GM21526 (cell line): ENCODE measurements at regions not wholly inside any gene's neighbourhood (a gene's known extent, or its start where the extent isn't known, plus 50 kb on each side); places are given as distances from the start of the nearest gene placed in this dataset.

Experiments used
- ATAC-seq: cut with Tn5 transposase; IDR thresholded peaks from one replicate; pipeline ENCODE4 v1.9.1; 2021; ENCODE audit warnings: moderate library complexity; ENCODE audit not compliant: unreplicated experiment, low FRiP score

DNA sequence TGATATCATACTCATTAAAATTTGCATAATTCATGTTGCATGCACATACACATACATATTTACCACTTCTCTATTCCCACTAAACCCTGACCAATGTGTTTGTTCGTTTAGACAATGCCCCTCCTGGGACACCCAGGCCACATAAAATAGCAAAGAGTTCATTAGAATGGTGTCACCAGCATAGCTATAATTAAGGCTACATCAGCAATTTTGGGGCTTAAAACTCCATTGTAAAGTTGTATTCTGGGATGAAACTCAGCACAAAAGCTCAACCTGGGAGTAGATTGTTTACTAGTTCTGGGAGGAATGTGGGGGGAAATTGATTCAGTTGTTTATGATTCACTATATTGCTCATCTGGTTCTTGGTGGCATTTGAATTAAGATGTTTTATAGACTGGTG lies 522.2 kb upstream of the SUCLG2 start:
- ATAC-seq, result no peak

DNA sequence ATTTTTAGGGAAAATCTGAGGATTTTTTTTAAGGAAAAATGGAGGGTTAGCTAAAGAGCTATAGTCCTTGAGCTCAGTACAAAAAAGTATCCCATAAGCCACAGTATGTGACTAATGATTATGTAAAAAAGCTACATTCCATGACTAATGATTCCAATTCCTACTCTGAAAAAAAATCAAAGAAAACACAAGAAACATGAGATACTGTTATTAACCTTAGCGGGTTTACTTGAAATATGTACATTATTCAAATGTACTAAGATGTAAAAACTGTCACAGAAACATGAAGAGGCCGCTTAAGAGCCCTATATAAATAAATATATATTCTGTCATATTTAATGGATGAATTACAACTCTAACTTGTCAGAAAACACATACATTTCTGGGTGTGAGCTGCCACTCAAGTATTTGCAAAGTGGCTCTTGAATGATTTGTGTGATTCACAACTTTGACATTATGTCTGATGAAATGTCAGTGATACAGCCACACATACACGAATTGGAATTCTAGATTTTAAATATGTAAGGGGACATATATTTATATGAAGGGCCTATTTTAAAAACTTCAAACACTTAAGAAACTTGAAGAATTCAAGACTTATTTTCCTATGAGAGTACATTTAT lies 518.7 kb upstream of the SUCLG2 start:
- no peak for ATAC-seq

DNA sequence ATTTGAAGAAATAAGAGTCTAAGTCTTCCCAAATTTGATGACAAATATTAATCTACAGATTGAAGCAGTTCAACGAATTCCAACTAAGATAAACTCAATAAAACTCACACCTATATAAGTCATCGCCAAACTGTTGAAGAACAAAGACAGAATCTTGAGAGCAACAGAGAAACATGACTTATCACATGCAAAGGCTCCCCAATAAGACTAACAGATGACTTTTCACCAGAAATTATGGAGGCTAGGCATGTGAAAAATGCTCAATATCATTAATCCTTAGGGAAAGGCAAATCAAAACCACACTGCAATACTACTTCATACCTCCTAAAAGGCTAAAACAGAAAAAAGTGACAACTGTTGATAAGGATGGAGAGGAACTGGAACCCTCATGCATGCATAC lies 517.6 kb upstream of the SUCLG2 start:
- no peak for ATAC-seq

DNA sequence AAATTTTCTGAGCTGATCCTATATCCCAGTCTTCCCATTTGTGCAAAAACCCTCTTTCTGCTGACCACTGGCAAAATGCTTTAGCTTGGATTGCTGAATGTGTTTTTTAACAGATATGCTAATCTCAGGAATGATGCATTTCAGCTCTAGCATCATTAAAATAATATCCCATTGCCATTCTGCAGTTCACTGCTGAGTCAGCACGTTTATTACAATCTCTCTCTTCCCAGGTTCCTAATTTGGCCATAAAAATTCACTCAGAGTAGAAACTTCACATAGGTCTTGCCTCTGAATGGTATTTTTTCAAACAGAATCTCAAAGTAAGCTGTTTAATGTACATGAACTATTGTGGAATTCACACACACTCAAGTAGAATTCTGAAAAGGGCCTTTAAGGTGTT lies 509.6 kb upstream of the SUCLG2 start:
- ATAC-seq, result no peak

DNA sequence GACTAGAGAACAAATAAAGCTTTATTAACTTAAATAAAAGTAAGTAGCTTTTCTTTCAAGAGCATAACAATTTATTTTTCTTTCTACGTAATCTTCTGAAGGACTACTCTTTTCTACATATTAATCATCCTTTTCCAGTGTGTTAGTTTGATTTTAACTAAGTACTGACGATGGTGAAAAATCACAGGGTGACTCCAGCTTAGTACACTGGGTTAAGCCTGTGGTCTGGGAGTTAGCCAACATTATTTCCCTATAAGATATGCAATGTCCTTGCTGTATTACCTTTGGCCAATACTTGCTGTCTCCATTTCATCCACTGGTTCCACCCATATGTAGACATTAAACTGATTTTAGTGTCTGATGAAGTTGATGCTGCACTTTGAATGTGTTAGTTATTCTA lies 508.6 kb upstream of the SUCLG2 start:
- no peak for ATAC-seq

DNA sequence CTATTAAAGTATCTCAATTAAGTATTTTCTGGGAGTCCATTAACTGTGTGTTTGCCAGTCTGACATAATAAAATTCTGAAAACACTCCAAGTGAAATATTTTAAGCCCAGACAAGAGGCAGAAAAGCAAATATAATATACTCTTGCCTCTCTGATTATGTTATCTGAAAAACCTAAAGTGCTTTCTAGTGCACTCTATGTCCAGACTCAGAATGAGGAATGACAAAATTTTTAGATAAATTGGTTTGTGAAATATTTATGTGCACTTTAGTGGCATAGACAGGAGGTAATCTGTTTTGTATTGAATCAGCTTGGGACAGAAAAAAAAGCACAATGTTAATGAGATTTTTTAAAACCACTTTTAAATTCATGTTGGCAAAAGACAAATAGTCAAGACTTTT lies 508.2 kb upstream of the SUCLG2 start:
- no peak for ATAC-seq

DNA sequence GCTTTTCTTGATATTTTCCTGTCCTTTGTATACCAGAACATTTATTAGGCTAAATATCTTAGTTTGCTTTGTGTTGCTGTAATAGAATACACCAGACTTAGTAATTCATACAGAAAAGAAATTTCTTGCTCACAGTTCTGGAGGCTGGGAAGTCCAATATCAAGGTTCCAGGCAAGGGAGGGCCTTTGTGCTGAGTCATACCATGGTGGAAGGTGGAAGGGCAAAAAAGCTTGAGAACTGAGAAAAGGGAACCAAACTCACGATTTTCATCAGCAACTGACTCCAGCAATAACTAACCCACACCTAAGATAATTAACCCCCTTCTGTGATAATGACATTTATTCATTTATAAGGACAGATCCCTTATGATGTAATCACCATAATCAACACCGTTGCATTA lies 496.9 kb upstream of the SUCLG2 start:
- ATAC-seq, result no peak

DNA sequence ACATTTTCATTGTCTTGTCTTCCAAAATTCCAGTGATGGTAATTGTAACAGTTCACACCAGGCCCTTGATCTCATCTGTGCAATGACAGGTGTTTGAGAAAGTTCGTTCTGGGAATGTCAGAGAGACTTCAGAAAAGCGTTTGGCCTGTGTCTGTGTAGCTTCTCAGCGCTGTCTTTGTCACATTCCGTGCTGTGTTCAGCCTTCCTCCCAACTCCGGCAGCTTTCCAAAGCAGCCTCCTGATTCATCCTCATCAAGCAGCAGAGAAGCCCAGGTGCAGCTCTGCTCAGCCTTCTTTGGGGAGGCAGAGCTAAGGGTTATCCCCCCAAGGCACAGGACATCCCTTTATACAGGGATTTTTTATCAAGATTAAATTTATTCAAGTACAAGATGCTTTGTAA lies 494.0 kb upstream of the SUCLG2 start:
- no peak for ATAC-seq

DNA sequence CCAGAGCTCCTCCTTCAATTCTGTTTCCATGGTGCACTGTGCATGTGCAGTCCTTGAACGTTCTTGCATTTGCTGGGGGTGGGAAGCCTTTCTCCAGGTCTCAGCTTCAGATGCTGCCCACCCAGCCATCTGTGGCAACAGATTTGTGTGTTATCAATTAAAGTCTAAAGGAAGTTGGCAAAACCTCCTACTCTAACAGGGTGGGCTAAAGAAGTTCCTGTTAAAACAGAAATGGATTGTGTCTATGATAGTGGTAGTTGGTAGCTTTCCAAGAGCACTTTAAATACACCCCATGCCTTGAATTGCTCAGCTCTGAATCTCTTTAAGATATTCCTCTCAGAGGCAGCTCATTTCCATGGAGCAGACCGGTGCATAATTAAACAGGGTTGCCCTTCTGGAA lies 488.0 kb upstream of the SUCLG2 start:
- ATAC-seq, result no peak

DNA sequence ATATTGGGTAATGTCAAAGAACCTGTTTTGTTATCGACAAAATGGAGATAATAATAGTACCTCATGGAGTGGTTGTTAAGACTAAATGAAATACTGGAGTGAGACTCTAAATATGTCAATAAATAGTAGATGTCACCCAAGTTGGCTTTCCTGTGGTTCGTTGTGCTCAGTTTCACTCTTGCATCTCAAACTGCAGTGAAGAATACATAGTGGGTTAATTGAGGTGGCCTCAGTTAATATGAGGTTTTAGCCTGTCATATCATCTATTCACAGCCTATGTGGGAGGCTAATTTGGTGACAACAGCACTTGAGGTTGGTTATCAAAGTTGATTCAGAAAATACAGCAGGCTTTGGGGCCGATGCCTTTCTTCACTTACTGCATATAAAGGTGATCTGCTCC lies 485.5 kb upstream of the SUCLG2 start:
- ATAC-seq, result no peak

DNA sequence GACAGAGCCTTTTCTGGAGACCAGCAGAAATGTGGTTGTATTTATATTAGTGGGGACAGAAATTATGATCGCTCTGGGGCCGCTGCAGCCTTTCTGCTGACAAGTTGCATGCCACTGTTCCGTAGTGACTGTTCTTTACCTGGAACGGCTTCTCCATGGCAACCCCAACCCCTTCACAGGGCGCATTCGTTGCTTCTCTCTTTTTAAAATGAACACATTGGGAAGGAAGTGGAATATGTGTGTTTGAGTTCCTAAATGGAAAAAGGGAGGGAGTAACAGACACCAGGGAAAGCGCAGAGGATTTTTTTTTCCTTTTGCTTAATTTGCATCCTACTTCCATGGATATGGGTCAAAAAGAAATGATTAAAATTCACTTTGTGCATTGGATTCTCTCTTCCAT lies 482.0 kb upstream of the SUCLG2 start:
- ATAC-seq, result no peak

DNA sequence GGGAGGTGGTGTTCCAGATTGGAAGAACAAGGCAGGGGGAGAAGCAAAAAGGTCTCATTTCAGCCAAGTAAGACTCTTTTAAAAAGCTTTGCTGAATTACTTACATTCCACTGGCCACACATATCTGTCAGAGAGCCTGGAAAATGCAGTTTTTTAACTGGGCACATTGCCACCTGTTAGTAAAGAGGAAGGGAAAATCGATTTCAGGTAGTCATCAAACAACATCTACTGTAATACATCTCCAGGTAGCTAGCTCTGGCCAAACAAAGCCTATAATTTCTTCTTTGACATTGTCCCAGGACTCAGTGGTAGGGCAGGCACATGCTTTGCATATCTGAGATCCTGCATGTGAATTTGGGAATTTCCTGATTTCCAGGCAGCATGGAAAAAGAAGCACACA lies 480.7 kb upstream of the SUCLG2 start:
- no peak for ATAC-seq

DNA sequence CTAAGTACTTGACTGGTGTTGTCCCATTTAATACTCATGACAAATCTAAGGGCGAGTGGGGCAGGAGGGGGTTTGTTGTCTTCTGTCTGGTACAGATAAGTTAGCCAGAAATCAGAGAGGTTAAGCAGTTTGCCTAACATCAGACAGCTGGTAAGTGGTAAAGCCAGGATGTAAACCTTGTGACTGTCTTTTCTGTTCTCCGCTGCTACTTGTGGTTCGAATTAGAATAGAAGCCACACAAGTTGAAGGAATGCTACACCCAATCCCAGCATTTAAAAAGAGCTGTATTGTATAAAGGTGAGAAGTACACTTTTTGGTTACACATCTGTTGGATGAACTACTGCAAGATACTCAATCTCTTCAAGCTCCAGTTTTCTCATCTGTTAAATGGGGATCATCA lies 474.7 kb upstream of the SUCLG2 start:
- ATAC-seq, result no peak

DNA sequence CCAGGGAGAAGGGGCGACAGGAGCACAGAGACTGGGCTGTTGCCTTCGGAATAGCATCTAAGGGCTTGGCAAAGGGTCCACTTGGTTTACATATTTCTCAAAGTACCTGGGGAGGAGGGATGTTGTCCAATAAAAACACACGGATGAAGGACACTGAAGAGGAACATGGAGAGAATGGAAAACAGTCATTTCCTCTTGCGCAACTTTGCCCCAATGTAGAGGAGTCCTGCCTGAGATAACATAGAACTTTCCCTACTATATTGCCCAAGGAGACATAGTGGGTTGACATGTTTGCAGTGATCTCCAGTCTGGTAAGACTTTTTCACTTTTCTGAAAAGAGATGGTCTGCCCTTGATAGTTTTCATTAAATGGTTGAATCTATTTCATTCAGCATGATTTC lies 468.8 kb upstream of the SUCLG2 start:
- ATAC-seq, result no peak

DNA sequence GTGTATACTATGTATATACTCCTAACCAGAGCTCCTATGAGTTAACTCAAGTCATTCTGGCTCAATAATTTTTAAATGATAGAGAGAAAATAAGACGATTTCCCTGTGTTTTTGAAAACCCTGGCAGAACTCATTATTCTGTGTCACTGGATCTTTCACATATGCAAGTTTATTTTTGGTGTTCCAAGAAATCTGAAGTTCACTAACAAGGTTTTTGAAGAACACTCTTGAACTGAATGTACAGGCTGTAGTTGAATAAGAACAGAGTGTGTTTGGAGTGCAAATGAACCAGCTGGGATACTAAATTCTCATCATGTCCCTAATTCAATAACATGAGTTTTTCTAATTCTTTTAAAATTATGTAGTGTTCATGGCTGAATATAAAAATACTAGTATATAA lies 466.9 kb upstream of the SUCLG2 start:
- ATAC-seq, result no peak

DNA sequence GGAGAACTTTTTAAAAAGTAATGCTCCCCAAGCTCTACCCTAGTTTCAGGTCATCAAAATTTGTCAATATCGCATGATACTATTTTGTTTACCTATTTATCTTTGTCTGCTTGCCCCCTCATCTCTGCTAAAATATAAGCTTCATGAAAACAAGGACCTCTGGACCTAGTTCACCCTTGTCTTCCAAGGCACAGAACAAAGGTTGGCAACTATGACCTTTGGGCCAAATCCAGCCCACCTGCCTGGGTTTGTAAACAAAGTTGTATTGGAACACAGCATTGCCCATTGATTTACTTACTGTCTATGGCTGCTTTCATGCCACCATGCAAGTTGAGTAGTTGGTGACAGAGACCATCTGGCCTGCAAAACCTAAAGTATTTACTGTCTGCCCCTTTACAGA lies 462.2 kb upstream of the SUCLG2 start:
- ATAC-seq, result no peak

DNA sequence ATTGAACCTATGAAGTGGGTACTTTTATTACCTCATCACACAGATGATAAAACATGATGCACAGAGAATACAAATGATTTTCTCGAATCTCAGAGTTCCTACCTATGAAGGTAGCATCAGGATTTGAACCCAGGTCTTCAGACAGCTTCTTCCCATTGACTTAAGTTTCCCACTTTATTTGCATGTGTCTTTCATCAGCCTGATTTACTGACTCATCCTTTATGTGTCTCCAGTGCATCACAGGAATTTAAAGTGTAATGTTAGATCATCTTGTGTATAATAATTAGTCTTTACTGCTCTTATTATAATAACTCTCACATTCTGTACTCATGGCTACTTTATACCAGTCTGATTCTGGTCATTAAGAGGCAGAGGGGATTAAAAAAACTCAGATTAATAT lies 449.4 kb upstream of the SUCLG2 start:
- no peak for ATAC-seq

DNA sequence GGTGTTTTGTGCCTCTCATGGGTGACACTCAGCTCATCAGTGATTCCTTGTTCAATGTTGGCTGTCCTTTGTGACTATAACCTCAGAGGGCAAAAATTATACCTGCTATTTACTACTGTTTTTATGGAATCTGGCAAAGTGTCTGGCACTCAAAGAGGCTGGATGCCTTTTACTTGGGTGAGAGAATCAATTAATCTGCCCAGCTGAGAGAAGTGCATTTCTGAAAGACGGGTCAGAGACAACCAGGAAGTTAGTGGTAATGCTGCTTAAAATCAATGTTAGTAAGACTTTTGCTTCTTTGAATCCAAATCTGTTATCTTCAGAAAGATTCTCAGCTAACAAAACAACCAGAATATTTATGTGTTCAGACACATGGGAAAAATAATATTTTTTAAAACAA lies 436.2 kb upstream of the SUCLG2 start:
- no peak for ATAC-seq

DNA sequence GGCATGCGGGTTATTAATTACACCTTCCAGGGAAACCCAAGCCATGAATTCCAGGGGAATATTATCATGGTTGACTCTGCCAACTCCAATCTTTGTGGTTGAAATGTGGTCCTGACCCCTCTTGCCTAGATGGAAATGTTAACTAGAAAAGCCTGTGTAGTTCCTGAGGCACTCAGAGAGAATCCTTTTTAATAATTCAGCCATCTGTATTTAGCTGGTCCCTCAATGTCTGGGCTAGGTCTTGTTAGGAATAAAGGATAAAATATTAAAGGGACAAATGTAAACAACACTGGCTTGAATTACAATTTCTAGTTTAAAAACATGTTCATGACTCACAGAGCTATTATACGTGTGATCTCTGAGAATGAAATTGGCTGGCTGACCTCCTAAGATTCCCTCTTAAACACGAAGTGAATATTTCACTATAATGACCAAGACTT lies 435.2 kb upstream of the SUCLG2 start:
- no peak for ATAC-seq

DNA sequence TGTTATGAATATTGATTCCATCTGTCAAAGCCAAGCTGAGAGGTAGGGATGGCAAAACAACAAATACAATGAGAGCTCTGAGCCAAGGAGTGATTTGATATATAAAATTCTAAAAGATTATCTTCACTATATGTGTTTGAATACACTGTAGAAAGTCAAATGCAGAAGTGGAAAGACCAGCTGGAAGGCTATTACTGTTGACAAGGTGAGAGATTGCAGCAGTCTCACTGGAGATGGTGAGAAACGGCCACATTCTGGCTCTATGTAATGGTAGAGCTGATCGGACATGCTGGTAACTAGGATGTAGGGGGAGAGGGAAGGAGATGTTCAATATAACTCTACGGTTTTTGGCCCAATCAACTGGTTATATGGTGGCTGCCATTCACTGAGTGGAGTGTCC lies 434.2 kb upstream of the SUCLG2 start:
- no peak for ATAC-seq

DNA sequence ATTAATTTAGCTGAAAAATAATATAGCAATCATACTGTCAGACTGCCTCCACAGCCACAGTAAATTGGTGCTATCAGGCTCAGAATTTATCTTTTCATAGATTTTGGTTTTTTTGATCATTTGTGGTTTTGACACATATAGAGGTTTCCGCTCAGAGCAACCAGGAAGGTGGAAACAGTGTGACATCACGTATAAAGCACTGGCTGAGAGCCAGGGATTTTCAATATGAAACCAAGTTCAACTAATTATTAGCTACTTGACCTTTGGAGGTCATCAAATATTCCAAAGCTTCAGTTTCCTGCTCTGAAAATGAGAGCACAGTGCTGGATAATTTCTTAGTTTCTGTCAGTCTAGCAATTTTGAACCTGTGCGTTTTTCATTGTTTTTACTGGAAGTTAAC lies 433.8 kb upstream of the SUCLG2 start:
- ATAC-seq, result no peak

DNA sequence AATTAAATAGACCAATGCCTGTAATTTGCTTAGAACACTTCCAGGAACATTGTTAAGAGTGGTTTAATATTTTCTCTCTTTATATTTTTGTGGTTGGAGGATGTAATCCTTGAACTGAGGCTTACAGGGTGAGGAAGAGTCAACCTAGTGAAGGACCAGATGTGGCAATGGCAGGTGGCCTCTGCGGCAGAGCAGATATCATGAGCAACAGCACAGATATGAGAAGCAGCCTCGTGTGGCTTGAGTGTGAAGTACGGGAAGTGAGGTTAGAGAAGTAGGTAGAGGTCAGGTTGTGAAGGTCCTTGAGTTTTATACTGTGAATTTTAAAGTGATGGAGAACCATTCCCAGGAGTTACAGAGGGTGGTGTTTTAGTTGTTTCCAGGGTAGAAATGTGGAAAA lies 417.6 kb upstream of the SUCLG2 start:
- ATAC-seq, result no peak

DNA sequence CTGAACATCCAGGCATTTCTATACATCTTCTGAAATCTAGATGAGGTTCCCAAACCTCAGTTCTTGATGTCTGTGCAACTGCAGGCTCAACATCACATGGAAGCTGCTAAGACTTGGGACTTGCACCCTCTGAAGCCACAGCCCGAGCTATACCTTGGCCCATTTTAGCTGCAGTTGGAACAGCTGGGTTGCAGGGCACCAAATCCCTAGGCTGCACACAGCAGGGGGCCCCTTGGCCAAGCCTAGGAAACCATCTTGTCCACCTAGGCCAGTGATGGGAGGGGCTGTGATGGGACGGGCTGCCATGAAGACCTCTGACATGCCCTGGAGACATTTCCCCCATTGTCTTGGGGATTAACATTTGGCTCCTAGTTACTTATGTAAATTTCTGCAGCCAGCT lies 415.8 kb upstream of the SUCLG2 start:
- no peak for ATAC-seq
